ENCODE measurements at regions not wholly inside any gene's neighbourhood (a gene's known extent, or its start where the extent isn't known, plus 50 kb on each side); places are given as distances from the start of the nearest gene placed in this dataset.

DNA sequence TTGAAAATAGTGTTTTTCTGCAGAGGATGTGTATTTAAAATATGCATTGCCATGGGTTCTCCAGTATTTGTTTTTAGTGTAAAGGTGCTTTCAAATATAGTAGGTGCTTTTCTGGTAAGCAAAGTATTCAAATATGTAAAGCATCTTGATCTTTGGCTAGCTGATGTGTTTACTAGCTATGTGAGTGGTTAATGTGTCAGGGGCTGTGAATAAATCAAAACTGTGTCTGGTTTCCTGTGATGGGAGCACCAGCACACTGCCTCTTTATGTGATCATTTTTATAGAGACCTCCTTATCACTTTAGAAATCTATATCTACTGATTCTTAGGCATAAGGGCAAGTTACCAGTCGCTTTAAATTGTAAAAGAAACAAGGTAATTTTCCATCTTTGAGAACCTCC lies 388.9 kb upstream of the MAN1A1 start:
- no peak for TF ChIP-seq CEBPB (IDR thresholded peaks at IDR 0.05; ENCODE audit: borderline replicate concordance, low read depth, low read length)
- no peak for TF ChIP-seq ZNF780A (CRISPR knock-in tag; IDR thresholded peaks at IDR 0.05)
- TF ChIP-seq, protein P1, sequence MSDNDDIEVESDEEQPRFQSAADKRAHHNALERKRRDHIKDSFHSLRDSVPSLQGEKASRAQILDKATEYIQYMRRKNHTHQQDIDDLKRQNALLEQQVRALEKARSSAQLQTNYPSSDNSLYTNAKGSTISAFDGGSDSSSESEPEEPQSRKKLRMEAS (IDR thresholded peaks at IDR 0.05), result no peak
- TF ChIP-seq RAD21 (CRISPR knock-in tag; IDR thresholded peaks at IDR 0.05), result no peak
- no peak for TF ChIP-seq TP53 (CRISPR knock-in tag; conservative IDR thresholded peaks at IDR 0.05)
- TF ChIP-seq CTCF (CRISPR knock-in tag; IDR thresholded peaks at IDR 0.05), result no peak
- TF ChIP-seq MTF2 (CRISPR knock-in tag; IDR thresholded peaks at IDR 0.05; ENCODE audit: borderline replicate concordance), result no peak
- no peak for TF ChIP-seq POLR2A (IDR thresholded peaks at IDR 0.05; ENCODE audit: insufficient read depth in 1 of 2, low read depth in 2 of 2, low read length in 2 of 2)
- no peak for TF ChIP-seq EZH2 (conservative IDR thresholded peaks at IDR 0.05; ENCODE audit: low read depth, low read length)
- no peak for TF ChIP-seq ZNF367 (CRISPR knock-in tag; IDR thresholded peaks at IDR 0.05; ENCODE audit: borderline replicate concordance)
- TF ChIP-seq, protein P2, sequence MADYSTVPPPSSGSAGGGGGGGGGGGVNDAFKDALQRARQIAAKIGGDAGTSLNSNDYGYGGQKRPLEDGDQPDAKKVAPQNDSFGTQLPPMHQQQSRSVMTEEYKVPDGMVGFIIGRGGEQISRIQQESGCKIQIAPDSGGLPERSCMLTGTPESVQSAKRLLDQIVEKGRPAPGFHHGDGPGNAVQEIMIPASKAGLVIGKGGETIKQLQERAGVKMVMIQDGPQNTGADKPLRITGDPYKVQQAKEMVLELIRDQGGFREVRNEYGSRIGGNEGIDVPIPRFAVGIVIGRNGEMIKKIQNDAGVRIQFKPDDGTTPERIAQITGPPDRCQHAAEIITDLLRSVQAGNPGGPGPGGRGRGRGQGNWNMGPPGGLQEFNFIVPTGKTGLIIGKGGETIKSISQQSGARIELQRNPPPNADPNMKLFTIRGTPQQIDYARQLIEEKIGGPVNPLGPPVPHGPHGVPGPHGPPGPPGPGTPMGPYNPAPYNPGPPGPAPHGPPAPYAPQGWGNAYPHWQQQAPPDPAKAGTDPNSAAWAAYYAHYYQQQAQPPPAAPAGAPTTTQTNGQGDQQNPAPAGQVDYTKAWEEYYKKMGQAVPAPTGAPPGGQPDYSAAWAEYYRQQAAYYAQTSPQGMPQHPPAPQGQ (CRISPR knock-in tag; IDR thresholded peaks at IDR 0.05; ENCODE audit: borderline replicate concordance), result no peak
- no peak for TF ChIP-seq KAT2B (IDR thresholded peaks at IDR 0.05; ENCODE audit: borderline replicate concordance, low read depth, low read length)
- no peak for TF ChIP-seq ZNF12 (CRISPR knock-in tag; IDR thresholded peaks at IDR 0.05)
- no peak for TF ChIP-seq NCOA2 (CRISPR knock-in tag; IDR thresholded peaks at IDR 0.05)
